NB4 (cell line): ENCODE measurements at regions not wholly inside any gene's neighbourhood (a gene's known extent, or its start where the extent isn't known, plus 50 kb on each side); places are given as distances from the start of the nearest gene placed in this dataset.

ENCODE experiments used
- CTCF ChIP-seq: IDR thresholded peaks from one replicate; pipeline ENCODE4 v1.5.1; 2012; ENCODE audit warnings: low read depth, low read length
- MYC ChIP-seq: IDR thresholded peaks from 2 replicates; pipeline ENCODE4 v1.6.1; 2011; ENCODE audit warnings: low read depth, low read length
- POLR2A ChIP-seq: IDR thresholded peaks from 2 replicates; pipeline ENCODE4 v1.6.1; 2011; ENCODE audit warnings: mild to moderate bottlenecking; ENCODE audit not compliant: insufficient read length; ENCODE audit errors: extremely low read depth
- TF ChIP-seq, protein P1 (sequence below): IDR thresholded peaks from 2 replicates; pipeline ENCODE4 v1.6.1; 2011; ENCODE audit warnings: low read depth, low read length

DNA sequence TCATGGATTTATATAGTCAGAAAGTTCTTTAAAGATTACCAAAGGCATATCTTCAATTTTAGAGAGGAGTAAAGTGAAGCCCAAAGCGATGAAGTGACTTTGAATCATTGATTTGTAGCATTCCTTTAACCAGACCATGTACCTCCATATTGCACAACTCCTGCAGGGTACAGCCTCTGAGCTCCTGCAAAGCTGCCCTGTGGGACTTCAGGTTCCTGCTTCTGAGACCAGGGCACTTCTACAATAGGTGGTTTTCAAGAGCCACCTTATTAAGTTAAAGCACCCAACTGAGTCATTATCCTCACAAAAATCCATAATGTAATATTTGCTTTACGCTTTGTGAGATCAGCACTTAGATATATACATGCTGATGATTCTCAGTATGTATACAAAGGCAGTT lies 270.7 kb upstream of the RGS17 start:
- TF ChIP-seq CTCF (no peak), POLR2A (no peak), MYC (no peak)
- TF ChIP-seq, protein P1, sequence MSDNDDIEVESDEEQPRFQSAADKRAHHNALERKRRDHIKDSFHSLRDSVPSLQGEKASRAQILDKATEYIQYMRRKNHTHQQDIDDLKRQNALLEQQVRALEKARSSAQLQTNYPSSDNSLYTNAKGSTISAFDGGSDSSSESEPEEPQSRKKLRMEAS, result no peak
